ENCODE measurements at regions not wholly inside any gene's neighbourhood (a gene's known extent, or its start where the extent isn't known, plus 50 kb on each side); places are given as distances from the start of the nearest gene placed in this dataset.

DNA sequence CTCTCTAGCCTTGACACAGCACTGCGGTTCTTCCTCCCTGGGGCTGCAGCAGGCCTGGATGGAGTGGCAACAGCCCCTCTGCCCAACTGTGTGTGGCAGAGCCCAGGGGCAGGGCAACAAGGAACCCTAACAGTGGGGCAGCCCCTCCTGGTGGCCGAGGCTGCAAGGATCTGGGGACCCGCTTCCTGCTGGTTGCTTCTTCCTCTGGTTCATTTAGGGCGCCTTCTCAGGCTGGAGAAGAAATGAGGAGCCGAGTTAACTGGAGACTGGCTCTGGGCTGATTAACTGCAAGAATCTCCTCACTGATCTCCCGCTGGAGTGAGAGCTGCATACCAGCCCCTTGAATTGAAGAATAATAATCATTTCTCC is 80.1 kb upstream of the EMX2 start:
- Mint-ChIP-seq H3K9me3 (ENCODE audit: low read depth, unreplicated experiment) (no peaks in the 10 kb centered on the region), H3K4me1 (ENCODE audit: low read depth, unreplicated experiment) (no peaks in the 10 kb centered on the region), H3K27me3 (ENCODE audit: unreplicated experiment) (peaks cover 9% of the 10 kb centered on the region), H3K27ac (ENCODE audit: unreplicated experiment) (no peak overlapping the region), H3K4me3 (ENCODE audit: low read depth, unreplicated experiment) (no peak overlapping the region), H3K36me3 (ENCODE audit: insufficient read depth, unreplicated experiment) (no peaks in the 10 kb centered on the region)
- DNase-seq: peak; percentile 6
- CTCF ChIA-PET: no interaction called here
- intact Hi-C loops (cut with micrococcal nuclease; ENCODE audit: unreplicated experiment): no loop called here
- TF ChIP-seq, protein P1, sequence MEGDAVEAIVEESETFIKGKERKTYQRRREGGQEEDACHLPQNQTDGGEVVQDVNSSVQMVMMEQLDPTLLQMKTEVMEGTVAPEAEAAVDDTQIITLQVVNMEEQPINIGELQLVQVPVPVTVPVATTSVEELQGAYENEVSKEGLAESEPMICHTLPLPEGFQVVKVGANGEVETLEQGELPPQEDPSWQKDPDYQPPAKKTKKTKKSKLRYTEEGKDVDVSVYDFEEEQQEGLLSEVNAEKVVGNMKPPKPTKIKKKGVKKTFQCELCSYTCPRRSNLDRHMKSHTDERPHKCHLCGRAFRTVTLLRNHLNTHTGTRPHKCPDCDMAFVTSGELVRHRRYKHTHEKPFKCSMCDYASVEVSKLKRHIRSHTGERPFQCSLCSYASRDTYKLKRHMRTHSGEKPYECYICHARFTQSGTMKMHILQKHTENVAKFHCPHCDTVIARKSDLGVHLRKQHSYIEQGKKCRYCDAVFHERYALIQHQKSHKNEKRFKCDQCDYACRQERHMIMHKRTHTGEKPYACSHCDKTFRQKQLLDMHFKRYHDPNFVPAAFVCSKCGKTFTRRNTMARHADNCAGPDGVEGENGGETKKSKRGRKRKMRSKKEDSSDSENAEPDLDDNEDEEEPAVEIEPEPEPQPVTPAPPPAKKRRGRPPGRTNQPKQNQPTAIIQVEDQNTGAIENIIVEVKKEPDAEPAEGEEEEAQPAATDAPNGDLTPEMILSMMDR (IDR thresholded peaks at IDR 0.05; ENCODE audit: unreplicated experiment): no peak
- no TSS peak for BruUV-seq (replicated peaks)

DNA sequence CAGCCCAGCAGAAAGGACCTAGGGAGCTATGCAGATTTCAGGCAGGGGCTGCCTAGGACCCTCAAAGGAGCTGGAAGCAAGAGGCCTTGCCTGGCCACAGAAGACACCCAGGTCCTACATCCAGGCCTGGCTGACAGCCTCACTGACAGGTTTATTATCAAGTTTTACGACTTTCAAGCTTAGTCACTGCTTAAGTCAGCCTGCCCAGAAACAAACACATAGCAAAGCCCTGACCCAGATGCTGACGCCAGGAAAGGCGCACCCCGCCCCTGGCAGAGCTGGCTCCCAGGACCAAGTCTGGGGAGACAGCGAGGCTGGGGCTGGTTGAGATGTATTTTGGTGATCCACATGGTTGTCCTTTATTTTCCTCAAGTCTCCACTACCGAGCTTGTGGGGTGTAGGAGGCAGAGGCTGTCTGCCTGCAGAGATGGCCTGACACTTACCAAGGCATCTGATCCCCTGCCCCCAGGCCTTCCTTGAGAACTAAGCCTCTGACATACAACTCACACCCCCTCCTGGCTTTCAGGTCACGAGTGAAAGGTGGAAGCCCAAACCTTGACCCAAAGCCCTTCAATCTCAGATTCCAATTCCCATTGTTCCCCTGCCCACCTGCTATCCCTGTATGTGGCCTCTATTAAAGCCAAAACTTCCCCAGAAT is 80.7 kb upstream of the EMX2 start:
- Mint-ChIP-seq H3K4me1 (ENCODE audit: low read depth, unreplicated experiment) (no peaks in the 10 kb centered on the region), H3K27ac (ENCODE audit: unreplicated experiment) (no peak overlapping the region), H3K4me3 (ENCODE audit: low read depth, unreplicated experiment) (no peak overlapping the region), H3K9me3 (ENCODE audit: low read depth, unreplicated experiment) (no peaks in the 10 kb centered on the region), H3K36me3 (ENCODE audit: insufficient read depth, unreplicated experiment) (no peaks in the 10 kb centered on the region), H3K27me3 (ENCODE audit: unreplicated experiment) (peaks cover 8% of the 10 kb centered on the region)
- TF ChIP-seq, protein P1 (IDR thresholded peaks at IDR 0.05; ENCODE audit: unreplicated experiment): no peak
- CTCF ChIA-PET: no interaction called here
- intact Hi-C loops (cut with micrococcal nuclease; ENCODE audit: unreplicated experiment): no loop called here
- BruUV-seq (replicated peaks): no TSS peak
- DNase-seq: peak; percentile 11

DNA sequence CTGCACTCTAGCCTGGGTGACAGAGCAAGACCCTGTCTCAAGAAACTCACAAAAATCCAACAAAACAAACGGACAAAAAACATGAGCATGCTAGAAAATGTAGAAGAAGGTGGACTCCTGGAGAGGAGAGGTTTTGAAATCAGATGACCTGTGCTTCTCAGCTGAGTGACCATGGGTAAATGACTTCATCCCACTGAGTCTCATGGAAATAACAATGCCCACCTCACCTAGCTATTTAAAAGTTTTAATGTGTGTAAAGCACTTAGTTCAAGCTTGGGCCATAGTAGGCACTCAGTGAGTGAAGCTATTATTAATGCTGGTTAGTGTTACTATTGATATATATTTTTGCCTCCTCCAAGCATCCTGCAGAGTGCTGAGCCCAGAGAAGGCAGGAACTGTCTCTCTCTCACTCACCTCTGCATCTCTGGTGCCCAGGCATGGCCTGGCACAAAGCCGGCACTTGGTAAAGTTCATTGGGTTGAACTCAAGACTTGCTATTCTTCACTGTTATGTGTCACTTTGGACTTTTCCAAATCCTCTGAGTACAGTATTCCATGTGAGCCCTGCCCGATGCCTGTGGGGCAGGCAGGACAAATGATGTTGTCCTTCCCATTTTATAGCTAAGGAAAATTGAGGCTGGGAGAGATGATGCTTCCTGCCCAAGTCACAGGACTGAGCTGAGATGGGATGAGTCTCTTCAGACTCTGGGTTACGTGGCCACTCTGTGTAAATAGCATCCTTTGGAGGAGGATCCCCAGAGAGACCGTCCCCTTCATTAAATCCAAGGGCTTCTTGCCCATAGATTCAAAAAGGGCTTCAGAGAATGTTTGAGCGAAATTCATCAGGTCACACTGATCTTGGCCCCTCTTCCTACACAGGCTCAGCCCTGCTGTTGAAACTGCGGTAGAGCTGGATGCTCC is 81.4 kb upstream of the EMX2 start:
- peaks cover under 1% of the 10 kb centered on the region for H3K27me3 Mint-ChIP-seq (ENCODE audit: unreplicated experiment)
- no peaks in the 10 kb centered on the region for H3K4me1 Mint-ChIP-seq (ENCODE audit: low read depth, unreplicated experiment)
- H3K27ac Mint-ChIP-seq (ENCODE audit: unreplicated experiment): no peak overlapping the region
- H3K4me3 Mint-ChIP-seq (ENCODE audit: low read depth, unreplicated experiment): no peak overlapping the region
- no peaks in the 10 kb centered on the region for H3K9me3 Mint-ChIP-seq (ENCODE audit: low read depth, unreplicated experiment)
- TF ChIP-seq, protein P1 (IDR thresholded peaks at IDR 0.05; ENCODE audit: unreplicated experiment): no peak
- DNase-seq: no peak
- no peaks in the 10 kb centered on the region for H3K36me3 Mint-ChIP-seq (ENCODE audit: insufficient read depth, unreplicated experiment)
- CTCF ChIA-PET: no interaction called here
- BruUV-seq (replicated peaks): no TSS peak
- intact Hi-C loops (cut with micrococcal nuclease; ENCODE audit: unreplicated experiment): no loop called here

DNA sequence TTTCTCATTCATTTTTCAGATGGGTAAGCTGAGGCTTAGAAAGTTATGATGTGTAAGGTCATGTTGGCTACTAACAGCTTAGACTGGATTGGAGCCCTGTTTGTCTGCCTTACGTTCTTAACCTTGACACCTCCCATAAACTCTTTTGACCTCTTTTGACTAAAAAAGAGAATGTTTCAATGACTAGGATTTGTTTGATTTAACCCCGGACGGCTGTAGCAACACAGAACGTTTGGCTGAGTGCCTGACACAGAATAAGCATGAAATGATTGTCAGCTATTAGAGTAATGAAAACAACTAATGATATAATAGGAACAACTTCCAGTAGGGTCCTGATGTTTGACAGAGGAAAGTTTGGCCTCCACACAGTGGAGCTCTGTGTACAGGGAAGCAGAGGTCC is 83.3 kb upstream of the PDZD8 start:
- BruUV-seq (replicated peaks): no TSS peak
- TF ChIP-seq, protein P1 (IDR thresholded peaks at IDR 0.05; ENCODE audit: unreplicated experiment): no peak
- Mint-ChIP-seq H3K27me3 (ENCODE audit: unreplicated experiment) (no peaks in the 10 kb centered on the region), H3K9me3 (ENCODE audit: low read depth, unreplicated experiment) (no peaks in the 10 kb centered on the region), H3K4me3 (ENCODE audit: low read depth, unreplicated experiment) (no peak overlapping the region), H3K4me1 (ENCODE audit: low read depth, unreplicated experiment) (no peaks in the 10 kb centered on the region), H3K36me3 (ENCODE audit: insufficient read depth, unreplicated experiment) (no peaks in the 10 kb centered on the region), H3K27ac (ENCODE audit: unreplicated experiment) (no peak overlapping the region)
- DNase-seq: no peak
- intact Hi-C loops (cut with micrococcal nuclease; ENCODE audit: unreplicated experiment): no loop called here
- CTCF ChIA-PET: interaction anchor here (0.6 to 0.7 kb wide), 2 partner anchors 15 to 1645 kb away, joined by 3 to 4 read pairs; partner anchors contain the start of gene DENND10

Data from Calu3 (cell line).